Stomach (tissue), 8 donors: ENCODE measurements at regions not wholly inside any gene's neighbourhood (a gene's known extent, or its start where the extent isn't known, plus 50 kb on each side); places are given as distances from the start of the nearest gene placed in this dataset.

Source experiments
- DNase-seq, 2 donors: peaks; one replicate each; pipeline versions ENCODE4 v3.0.0 to v3.0.0-alpha.2; 2013 to 2019
- H3K27ac ChIP-seq, 5 donors: fragments of 200-600 bp in 4 of 5; sonication (generic) in 4 of 5; one replicate each; pipeline ENCODE4 v1.5.1; 2013 to 2019; ENCODE audit warnings: mild to moderate bottlenecking in 1 of 5, moderate library complexity in 1 of 5
- H3K27me3 ChIP-seq, 3 donors: fragments of 200-600 bp; sonication (generic); one replicate each; pipeline ENCODE4 v1.5.1; 2017 to 2019; ENCODE audit warnings: mixed run types in 1 of 3
- H3K36me3 ChIP-seq, 4 donors: fragments of 200-600 bp; sonication (generic); 1 replicate in 3 of 4; 2 replicates in 1 of 4; pipeline ENCODE4 v1.5.1; 2016 to 2019
- H3K4me1 ChIP-seq, 4 donors: fragments of 200-600 bp; sonication (generic); one replicate each; pipeline ENCODE4 v1.5.1; 2016 to 2019
- H3K4me3 ChIP-seq, 4 donors: fragments of 200-600 bp; sonication (generic) in 3 of 4; one replicate each; pipeline ENCODE4 v1.5.1; 2016 to 2019; ENCODE audit warnings: mild to moderate bottlenecking in 1 of 4
- H3K9me3 ChIP-seq, 4 donors: fragments of 200-600 bp; sonication (generic); one replicate each; pipeline ENCODE4 v1.5.1; 2016 to 2019
- EP300 ChIP-seq: sonication (generic); formaldehyde crosslinking; IDR thresholded peaks from one replicate; pipeline ENCODE4 v1.6.1; 2017; ENCODE audit warnings: antibody characterized with exemption
- POLR2A ChIP-seq, 4 donors: fragments of 450-650 bp; IDR thresholded peaks; one replicate each; pipeline ENCODE4 v1.6.1; 2016; ENCODE audit warnings: antibody characterized with exemption in 4 of 4, control low read depth in 2 of 4, mild to moderate bottlenecking in 1 of 4, moderate library complexity in 1 of 4
- POLR2AphosphoS5 ChIP-seq, 3 donors: sonication (generic); formaldehyde crosslinking; IDR thresholded peaks; one replicate each; pipeline ENCODE4 v1.6.1; 2016; ENCODE audit warnings: antibody characterized with exemption in 3 of 3
- WGBS, 5 donors: extraction: QIAGEN DNeasy Blood & Tissue Kit in 3 of 5; methylation state at CpG; one replicate each; pipeline versions ENCODE4 v1.1.5 to v1.1.7; 2013 to 2018; 5-methylcytosine and 5-hydroxymethylcytosine counted together
- intact Hi-C: fragments of 100-400 bp; cut with DNase I; formaldehyde crosslinking; loops from one replicate; pipeline ENCODE4 v1.15.1; 2023; ENCODE audit warnings: low total_unique reads
- TF ChIP-seq, protein P1 (sequence below), 7 experiments: fragments of 450-650 bp in 4 of 7; fragments of 200-600 bp in 3 of 7; sonication (generic) in 3 of 7; IDR thresholded peaks; one replicate each; pipeline ENCODE4 v1.5.1; 2016 to 2019; ENCODE audit warnings: antibody characterized with exemption in 7 of 7, control low read depth in 2 of 7, mild to moderate bottlenecking in 1 of 7
- donor health status: healthy with polysubstance abuse.
- donor health status: Bipolar disorder and iron deficiency.
- donor health status: healthy.

DNA sequence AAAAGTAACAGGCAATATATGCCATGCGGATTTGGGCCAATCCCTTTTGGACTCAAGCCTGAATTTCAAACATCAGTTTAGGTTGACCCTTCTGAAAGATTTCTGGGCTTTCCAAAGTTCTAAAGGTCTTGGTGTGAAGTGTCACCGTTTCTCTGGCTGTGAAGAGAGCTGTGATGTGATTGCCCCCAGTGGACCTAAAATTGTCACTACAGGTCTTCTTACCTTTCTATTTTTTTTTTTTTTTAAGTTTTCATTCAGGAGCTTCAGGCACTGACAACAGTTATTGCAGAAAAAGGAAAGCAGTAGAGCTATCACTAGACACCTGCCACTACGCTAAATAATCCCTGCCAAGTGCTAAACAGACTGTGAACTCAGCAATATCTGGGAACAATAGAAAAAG lies 75.7 kb upstream of the OPRM1 start:
- Histone ChIP-seq H3K27ac (no peak overlapping the region), H3K9me3 (no peaks in the 10 kb centered on the region), H3K4me1 (no peaks in the 10 kb centered on the region), H3K4me3 (no peak overlapping the region), H3K36me3 (no peaks in the 10 kb centered on the region), H3K27me3 (no peaks in the 10 kb centered on the region)
- TF ChIP-seq POLR2AphosphoS5 (IDR thresholded peaks at IDR 0.05) (no peak), EP300 (no peak), POLR2A (IDR thresholded peaks at IDR 0.05) (no peak)
- TF ChIP-seq, protein P1, sequence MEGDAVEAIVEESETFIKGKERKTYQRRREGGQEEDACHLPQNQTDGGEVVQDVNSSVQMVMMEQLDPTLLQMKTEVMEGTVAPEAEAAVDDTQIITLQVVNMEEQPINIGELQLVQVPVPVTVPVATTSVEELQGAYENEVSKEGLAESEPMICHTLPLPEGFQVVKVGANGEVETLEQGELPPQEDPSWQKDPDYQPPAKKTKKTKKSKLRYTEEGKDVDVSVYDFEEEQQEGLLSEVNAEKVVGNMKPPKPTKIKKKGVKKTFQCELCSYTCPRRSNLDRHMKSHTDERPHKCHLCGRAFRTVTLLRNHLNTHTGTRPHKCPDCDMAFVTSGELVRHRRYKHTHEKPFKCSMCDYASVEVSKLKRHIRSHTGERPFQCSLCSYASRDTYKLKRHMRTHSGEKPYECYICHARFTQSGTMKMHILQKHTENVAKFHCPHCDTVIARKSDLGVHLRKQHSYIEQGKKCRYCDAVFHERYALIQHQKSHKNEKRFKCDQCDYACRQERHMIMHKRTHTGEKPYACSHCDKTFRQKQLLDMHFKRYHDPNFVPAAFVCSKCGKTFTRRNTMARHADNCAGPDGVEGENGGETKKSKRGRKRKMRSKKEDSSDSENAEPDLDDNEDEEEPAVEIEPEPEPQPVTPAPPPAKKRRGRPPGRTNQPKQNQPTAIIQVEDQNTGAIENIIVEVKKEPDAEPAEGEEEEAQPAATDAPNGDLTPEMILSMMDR (IDR thresholded peaks at IDR 0.05), result no peak
- intact Hi-C loops, result no loop called here
- DNase-seq, result no peak
- WGBS, 5 donors, result 31 to 49% (median 41%) methylated on average over 3 of the region's 3 CpGs

DNA sequence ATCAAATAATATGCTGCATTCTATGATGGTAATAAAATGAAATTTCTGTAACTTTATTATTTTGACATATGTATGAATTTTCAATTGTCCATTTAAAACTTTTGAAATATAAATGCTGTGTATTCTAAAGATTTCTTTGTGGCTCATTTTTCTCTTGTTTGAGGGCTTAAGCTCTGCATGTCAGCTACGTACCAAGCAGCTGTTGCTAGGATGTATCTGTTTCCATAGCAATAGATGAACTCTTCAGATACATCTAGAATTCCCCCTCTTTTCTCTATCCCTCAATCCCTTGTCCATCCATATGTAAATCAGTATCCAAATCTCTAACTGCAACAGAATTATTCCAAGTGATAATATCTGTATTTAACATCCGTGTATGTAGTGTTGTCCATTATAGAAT lies 76.5 kb upstream of the OPRM1 start:
- Histone ChIP-seq H3K27ac (no peak overlapping the region), H3K4me1 (no peaks in the 10 kb centered on the region), H3K4me3 (no peak overlapping the region), H3K9me3 (no peaks in the 10 kb centered on the region), H3K36me3 (no peaks in the 10 kb centered on the region), H3K27me3 (no peaks in the 10 kb centered on the region)
- peak in 1 of 2 donors; percentile 14 for DNase-seq
- TF ChIP-seq, protein P1 (IDR thresholded peaks at IDR 0.05), result no peak
- TF ChIP-seq POLR2AphosphoS5 (IDR thresholded peaks at IDR 0.05), result no peak
- TF ChIP-seq POLR2A (IDR thresholded peaks at IDR 0.05), result no peak
- no peak for TF ChIP-seq EP300
- intact Hi-C loops, result no loop called here
- WGBS, 5 donors, result 47 to 68% (median 62%) methylated on average over 2 of the region's 2 CpGs

DNA sequence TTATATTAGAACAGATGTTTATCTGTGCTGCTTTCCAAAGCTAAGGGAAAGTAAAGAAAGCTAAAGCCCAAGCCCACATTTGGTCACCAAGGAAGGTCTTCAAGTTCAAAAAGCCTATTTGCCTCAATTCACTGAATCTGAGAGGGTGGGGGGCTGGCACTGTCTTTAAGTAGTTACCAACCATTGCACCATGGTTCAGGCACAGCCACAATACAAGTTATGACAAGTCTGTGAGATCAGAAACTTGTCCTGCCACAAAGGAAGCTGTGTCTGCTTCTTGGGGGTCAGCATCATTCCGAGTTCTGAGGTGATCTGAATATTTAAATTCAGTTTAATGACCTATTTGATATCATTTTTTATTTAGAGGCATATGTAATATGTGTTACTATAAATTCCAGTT lies 78.3 kb upstream of the OPRM1 start:
- H3K27ac ChIP-seq, result no peak overlapping the region
- TF ChIP-seq EP300, result no peak
- TF ChIP-seq POLR2A (IDR thresholded peaks at IDR 0.05), result no peak
- TF ChIP-seq POLR2AphosphoS5 (IDR thresholded peaks at IDR 0.05), result no peak
- TF ChIP-seq, protein P1 (IDR thresholded peaks at IDR 0.05), result no peak
- no peaks in the 10 kb centered on the region for H3K27me3 ChIP-seq
- H3K9me3 ChIP-seq, result no peaks in the 10 kb centered on the region
- H3K4me3 ChIP-seq, result no peak overlapping the region
- H3K4me1 ChIP-seq, result no peaks in the 10 kb centered on the region
- WGBS, 5 donors, result 61 to 87% (median 82%) methylated on average over 1 of the region's 1 CpG
- DNase-seq, result no peak
- H3K36me3 ChIP-seq, result no peaks in the 10 kb centered on the region
- intact Hi-C loops, result no loop called here

DNA sequence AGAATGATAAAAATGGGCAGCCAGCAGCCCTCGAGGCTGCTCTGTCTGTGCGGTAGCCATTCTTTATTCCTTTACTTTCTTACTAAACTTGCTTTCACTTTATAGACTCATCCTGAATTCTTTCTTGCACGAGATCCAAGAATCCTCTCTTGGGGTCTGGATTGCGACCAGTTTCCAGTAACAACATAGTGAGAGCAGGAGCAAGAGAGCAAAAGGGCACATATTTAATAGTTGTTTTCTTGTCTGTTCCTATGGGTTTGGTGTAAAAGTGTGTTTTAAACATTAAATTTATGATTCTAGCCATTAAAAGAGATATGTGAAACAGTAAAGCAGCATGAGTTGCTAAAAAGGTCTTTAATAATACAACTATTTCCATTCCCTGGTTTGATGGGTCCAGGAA lies 78.8 kb upstream of the OPRM1 start:
- Histone ChIP-seq H3K27ac (no peak overlapping the region), H3K27me3 (no peaks in the 10 kb centered on the region), H3K4me3 (no peak overlapping the region), H3K4me1 (no peaks in the 10 kb centered on the region), H3K36me3 (no peaks in the 10 kb centered on the region), H3K9me3 (no peaks in the 10 kb centered on the region)
- intact Hi-C loops, result no loop called here
- peak in 1 of 2 donors; percentile 46 for DNase-seq
- TF ChIP-seq POLR2A (IDR thresholded peaks at IDR 0.05) (no peak), EP300 (no peak)
- TF ChIP-seq, protein P1 (IDR thresholded peaks at IDR 0.05), result no peak
- WGBS, 5 donors, result 69 to 90% (median 75%) methylated on average over 4 of the region's 4 CpGs
